Uterus (tissue), 3 donors: ENCODE measurements at regions not wholly inside any gene's neighbourhood (a gene's known extent, or its start where the extent isn't known, plus 50 kb on each side); places are given as distances from the start of the nearest gene placed in this dataset.

Experiments
- DNase-seq, 2 donors: peaks; one replicate each; pipeline ENCODE4 v3.0.0-alpha.2; 2019 to 2020
- H3K27ac ChIP-seq, 2 donors: fragments of 200-600 bp; sonication (generic); 1 replicate in 1 of 2; 2 replicates in 1 of 2; pipeline ENCODE4 v1.5.1; 2016 to 2018
- H3K27me3 ChIP-seq, 2 donors: fragments of 200-600 bp; sonication (generic); one replicate each; pipeline ENCODE4 v1.5.1; 2018 to 2019; ENCODE audit warnings: control low read depth in 1 of 2
- H3K36me3 ChIP-seq, 2 donors: fragments of 200-600 bp; sonication (generic); one replicate each; pipeline ENCODE4 v1.5.1; 2019; ENCODE audit warnings: control low read depth in 1 of 2
- H3K4me1 ChIP-seq, 2 donors: fragments of 200-600 bp; sonication (generic); one replicate each; pipeline ENCODE4 v1.5.1; 2018 to 2019; ENCODE audit warnings: control low read depth in 1 of 2
- H3K4me3 ChIP-seq, 2 donors: fragments of 200-600 bp; sonication (generic); 1 replicate in 1 of 2; 2 replicates in 1 of 2; pipeline ENCODE4 v1.5.1; 2018 to 2019; ENCODE audit warnings: mild to moderate bottlenecking in 1 of 2
- H3K9me3 ChIP-seq, 2 donors: fragments of 200-600 bp; sonication (generic); one replicate each; pipeline ENCODE4 v1.5.1; 2019; ENCODE audit warnings: control low read depth in 1 of 2
- CTCF ChIP-seq, 4 experiments: fragments of 200-600 bp in 2 of 4; fragments of 450-650 bp in 2 of 4; sonication (generic) in 2 of 4; IDR thresholded peaks; one replicate each; pipeline ENCODE4 v1.5.1; 2016 to 2019; ENCODE audit warnings: antibody characterized with exemption in 4 of 4, mild to moderate bottlenecking in 2 of 4, moderate library complexity in 1 of 4
- POLR2A ChIP-seq, 2 donors: fragments of 450-650 bp; IDR thresholded peaks; one replicate each; pipeline ENCODE4 v1.6.1; 2016; ENCODE audit warnings: antibody characterized with exemption in 2 of 2, mild to moderate bottlenecking in 1 of 2, moderate library complexity in 1 of 2
- intact Hi-C: fragments of 100-400 bp; cut with DNase I; formaldehyde crosslinking; loops from one replicate; pipeline ENCODE4 v1.15.1; 2023; ENCODE audit warnings: low total_unique reads
- donor health status: DM: yes; HTN: yes; CAD: no.

GRCh38 chr10:57145548-57145947 is 784.5 kb upstream of the ZWINT start:
- H3K27me3 ChIP-seq, result no peaks in the 10 kb centered on the region
- no peak overlapping the region for H3K27ac ChIP-seq
- H3K4me1 ChIP-seq, result no peaks in the 10 kb centered on the region
- no peak overlapping the region for H3K4me3 ChIP-seq
- H3K9me3 ChIP-seq, result no peaks in the 10 kb centered on the region
- no peak for DNase-seq
- H3K36me3 ChIP-seq, result no peaks in the 10 kb centered on the region
- intact Hi-C loops, result no loop called here
- TF ChIP-seq POLR2A (IDR thresholded peaks at IDR 0.05), result no peak
- TF ChIP-seq CTCF (IDR thresholded peaks at IDR 0.05), result no peak

DNA sequence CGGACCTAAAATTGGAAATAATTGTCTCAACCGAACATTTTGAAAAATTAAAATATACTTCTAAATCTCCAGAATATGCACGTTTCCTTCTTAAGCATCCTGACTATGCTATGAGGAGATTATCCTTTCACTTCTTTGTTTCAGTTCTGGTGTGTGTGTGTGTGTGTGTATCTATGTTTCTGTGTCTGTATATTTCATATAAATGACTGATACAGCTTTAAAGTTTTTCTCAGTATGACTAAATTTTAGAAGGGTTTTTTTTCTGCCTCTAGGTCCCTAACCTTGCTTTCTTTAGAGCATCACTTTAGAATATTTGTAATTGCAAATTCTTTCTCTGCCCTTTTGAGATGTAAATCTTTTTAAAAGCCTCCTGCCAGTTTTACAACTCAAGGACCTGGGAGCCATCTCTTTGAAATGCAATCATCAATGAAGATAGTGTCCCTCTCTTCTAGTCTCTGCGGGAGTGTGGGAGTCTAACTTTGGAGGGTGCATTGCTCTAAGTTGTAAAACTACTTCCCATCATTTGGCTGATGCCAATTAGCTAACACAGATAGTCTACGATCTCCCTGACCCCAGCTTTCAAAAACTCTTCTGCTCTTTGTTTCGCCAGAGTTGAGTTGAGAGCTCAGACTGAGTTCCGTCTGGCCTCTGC is 782.0 kb upstream of the ZWINT start:
- no peak for TF ChIP-seq POLR2A (IDR thresholded peaks at IDR 0.05)
- no peak for TF ChIP-seq CTCF (IDR thresholded peaks at IDR 0.05)
- Histone ChIP-seq H3K4me3 (no peak overlapping the region), H3K4me1 (no peaks in the 10 kb centered on the region), H3K36me3 (no peaks in the 10 kb centered on the region), H3K9me3 (no peaks in the 10 kb centered on the region), H3K27me3 (no peaks in the 10 kb centered on the region), H3K27ac (no peak overlapping the region)
- DNase-seq, result no peak
- intact Hi-C loops, result no loop called here

DNA sequence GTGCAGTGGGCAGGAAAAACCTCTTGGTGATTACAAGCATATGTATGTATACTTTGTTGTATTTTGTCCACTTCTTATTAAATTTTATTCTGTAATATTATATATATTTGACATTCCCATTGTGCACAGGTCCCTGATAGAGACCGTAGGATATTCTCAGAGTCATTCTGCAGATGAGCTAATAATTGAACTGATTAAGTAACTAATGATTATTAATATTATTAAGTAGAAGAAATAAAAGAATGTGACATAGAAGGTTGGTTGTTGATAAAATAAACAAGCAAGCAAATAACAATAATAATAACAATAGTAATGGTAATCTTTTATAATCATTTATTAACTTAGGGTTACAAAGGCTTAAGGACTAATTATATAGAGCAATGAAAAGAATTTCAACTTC is 780.6 kb upstream of the ZWINT start:
- H3K27ac ChIP-seq, result no peak overlapping the region
- no peaks in the 10 kb centered on the region for H3K4me1 ChIP-seq
- H3K9me3 ChIP-seq, result no peaks in the 10 kb centered on the region
- DNase-seq, result no peak
- H3K27me3 ChIP-seq, result no peaks in the 10 kb centered on the region
- H3K36me3 ChIP-seq, result no peaks in the 10 kb centered on the region
- no peak for TF ChIP-seq CTCF (IDR thresholded peaks at IDR 0.05)
- no peak for TF ChIP-seq POLR2A (IDR thresholded peaks at IDR 0.05)
- intact Hi-C loops, result no loop called here
- no peak overlapping the region for H3K4me3 ChIP-seq

GRCh38 chr10:57119684-57120083 is 758.6 kb upstream of the ZWINT start:
- no peaks in the 10 kb centered on the region for H3K9me3 ChIP-seq

DNA sequence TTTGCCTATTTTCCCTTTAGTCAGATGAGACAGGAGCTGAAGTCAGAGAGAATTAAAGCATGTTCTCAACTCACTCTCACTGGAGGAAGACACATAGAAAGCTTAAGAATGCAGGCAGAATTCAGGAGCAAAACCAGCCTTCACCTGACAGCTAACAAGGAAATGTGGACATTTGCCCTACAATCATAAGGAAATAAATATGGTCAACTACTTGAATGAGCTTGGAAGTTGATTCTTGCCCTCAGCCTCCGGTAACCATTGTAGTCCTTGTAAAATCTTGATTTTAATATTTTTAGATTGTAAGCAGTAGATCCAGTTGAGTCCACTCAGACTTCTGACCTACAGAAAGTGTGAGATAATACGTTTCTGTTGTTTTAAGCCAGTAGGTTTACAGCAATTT is 752.5 kb upstream of the ZWINT start:
- Histone ChIP-seq H3K27ac (no peak overlapping the region), H3K4me1 (no peaks in the 10 kb centered on the region), H3K36me3 (no peaks in the 10 kb centered on the region), H3K4me3 (no peak overlapping the region), H3K9me3 (no peaks in the 10 kb centered on the region), H3K27me3 (no peaks in the 10 kb centered on the region)
- DNase-seq, result no peak
- intact Hi-C loops, result no loop called here
- TF ChIP-seq POLR2A (IDR thresholded peaks at IDR 0.05), result no peak
- no peak for TF ChIP-seq CTCF (IDR thresholded peaks at IDR 0.05)

More at GRCh38 chr10:57119684-57120083, 758.6 kb upstream of the ZWINT start:
- Histone ChIP-seq H3K36me3 (no peaks in the 10 kb centered on the region), H3K4me1 (no peaks in the 10 kb centered on the region), H3K27ac (no peak overlapping the region), H3K4me3 (no peak overlapping the region), H3K27me3 (no peaks in the 10 kb centered on the region)
- TF ChIP-seq POLR2A (IDR thresholded peaks at IDR 0.05) (no peak), CTCF (IDR thresholded peaks at IDR 0.05) (no peak)
- DNase-seq, result no peak
- intact Hi-C loops, result no loop called here
